ENCODE measurements at regions not wholly inside any gene's neighbourhood (a gene's known extent, or its start where the extent isn't known, plus 50 kb on each side); places are given as distances from the start of the nearest gene placed in this dataset.

- no peak overlapping the region for H3K27ac ChIP-seq
- TF ChIP-seq CTCF (conservative IDR thresholded peaks at IDR 0.05) = no peak
- no peak for TF ChIP-seq ZFX (IDR thresholded peaks at IDR 0.05)
Observed at GRCh38 chr13:64029343-64030093, 2613.9 kb upstream of the PCDH20 start.

- no peak overlapping the region for H3K27ac ChIP-seq
- TF ChIP-seq CTCF (conservative IDR thresholded peaks at IDR 0.05) (no peak), ZFX (IDR thresholded peaks at IDR 0.05) (no peak)
Observed at GRCh38 chr13:64028551-64028950, 2612.9 kb upstream of the PCDH20 start.

GRCh38 chr13:64020126-64020525 is 2604.5 kb upstream of the PCDH20 start:
- TF ChIP-seq ZFX (IDR thresholded peaks at IDR 0.05) (no peak), CTCF (conservative IDR thresholded peaks at IDR 0.05) (no peak)
- H3K27ac ChIP-seq = no peak overlapping the region

- H3K27ac ChIP-seq = no peak overlapping the region
- no peak for TF ChIP-seq CTCF (conservative IDR thresholded peaks at IDR 0.05)
- TF ChIP-seq ZFX (IDR thresholded peaks at IDR 0.05) = no peak
Observed at GRCh38 chr13:64007339-64007738, 2591.7 kb upstream of the PCDH20 start.

- no peak for TF ChIP-seq CTCF (conservative IDR thresholded peaks at IDR 0.05)
- TF ChIP-seq ZFX (IDR thresholded peaks at IDR 0.05) = no peak
- no peak overlapping the region for H3K27ac ChIP-seq
Observed at GRCh38 chr13:64000321-64000720, 2584.7 kb upstream of the PCDH20 start.

- TF ChIP-seq ZFX (IDR thresholded peaks at IDR 0.05) (no peak), CTCF (conservative IDR thresholded peaks at IDR 0.05) (no peak)
- no peak overlapping the region for H3K27ac ChIP-seq
Observed at GRCh38 chr13:63999614-64000305, 2584.1 kb upstream of the PCDH20 start.

GRCh38 chr13:63983366-63983765 is 2567.7 kb upstream of the PCDH20 start:
- no peak overlapping the region for H3K27ac ChIP-seq
- TF ChIP-seq CTCF (conservative IDR thresholded peaks at IDR 0.05) (no peak), ZFX (IDR thresholded peaks at IDR 0.05) (no peak)

Measured in C4-2B (cell line).